ENCODE measurements at regions not wholly inside any gene's neighbourhood (a gene's known extent, or its start where the extent isn't known, plus 50 kb on each side); places are given as distances from the start of the nearest gene placed in this dataset.
"Not testable (repeated sequence)": the region's sequence is repeated elsewhere in the genome, so short reads cannot be mapped to it uniquely, and the experiment has no call there.

GRCh38 chr6:106796781-106797180, 167.4 kb downstream of the QRSL1 start:
- no peak for DNase-seq

DNA sequence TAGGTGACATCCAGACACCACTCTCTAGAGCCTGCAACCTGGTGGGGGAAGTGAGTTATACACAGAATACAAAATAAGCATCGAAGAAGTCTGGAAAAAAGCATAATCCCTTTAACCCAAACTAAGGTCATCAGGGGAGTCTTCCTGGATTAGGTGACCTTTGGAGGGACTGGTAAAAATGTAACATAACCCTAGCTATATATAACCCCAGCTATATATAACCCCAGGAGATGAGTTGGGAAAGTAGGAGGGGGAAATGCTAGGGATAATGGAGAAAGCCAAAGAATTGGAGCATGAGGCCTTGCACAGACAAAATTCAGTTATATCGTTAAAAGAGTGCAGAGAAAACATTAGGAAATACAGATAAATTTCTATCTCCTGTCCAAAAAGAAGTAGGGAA, 164.8 kb downstream of the QRSL1 start:
- DNase-seq, result no peak

DNA sequence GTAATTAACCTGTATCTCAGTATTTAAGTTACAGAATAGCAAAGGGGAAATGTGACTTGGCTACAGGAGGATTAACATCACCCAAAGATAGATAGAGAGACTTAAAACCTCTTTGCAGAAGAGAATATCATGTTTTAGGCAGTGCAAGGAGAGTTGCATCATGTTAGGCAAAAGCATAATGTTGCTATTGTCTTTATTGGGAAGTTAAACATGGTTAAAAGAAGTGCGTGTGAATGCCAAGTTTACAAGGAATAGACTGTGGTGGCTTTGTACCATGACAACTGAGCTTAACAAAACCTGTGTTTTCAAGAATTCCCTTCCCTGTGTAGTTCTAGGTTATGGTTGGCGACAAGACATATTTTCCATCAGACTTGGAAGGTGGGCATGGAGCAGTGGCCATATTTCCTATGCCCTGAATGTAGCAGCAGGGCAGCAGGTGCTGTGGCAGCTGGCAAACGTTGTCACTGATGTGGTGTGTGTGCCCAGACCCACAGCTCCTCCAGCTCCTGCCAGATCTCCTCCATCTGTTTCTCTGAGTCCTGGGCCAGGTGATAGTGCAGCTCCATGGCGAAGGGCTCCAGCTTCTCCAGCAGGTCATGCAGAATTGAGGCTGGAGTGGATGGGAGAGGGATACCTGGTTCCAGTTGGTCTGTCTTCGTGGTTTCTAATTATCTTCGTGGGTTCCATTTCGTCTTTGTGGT, 163.3 kb downstream of the QRSL1 start:
- no peak for DNase-seq

- DNase-seq, result no peak
These were observed 161.6 kb downstream of the QRSL1 start for GRCh38 chr6:106790935-106791334.

- no peak for DNase-seq
These were observed 160.9 kb downstream of the QRSL1 start for GRCh38 chr6:106790149-106790770.

DNA sequence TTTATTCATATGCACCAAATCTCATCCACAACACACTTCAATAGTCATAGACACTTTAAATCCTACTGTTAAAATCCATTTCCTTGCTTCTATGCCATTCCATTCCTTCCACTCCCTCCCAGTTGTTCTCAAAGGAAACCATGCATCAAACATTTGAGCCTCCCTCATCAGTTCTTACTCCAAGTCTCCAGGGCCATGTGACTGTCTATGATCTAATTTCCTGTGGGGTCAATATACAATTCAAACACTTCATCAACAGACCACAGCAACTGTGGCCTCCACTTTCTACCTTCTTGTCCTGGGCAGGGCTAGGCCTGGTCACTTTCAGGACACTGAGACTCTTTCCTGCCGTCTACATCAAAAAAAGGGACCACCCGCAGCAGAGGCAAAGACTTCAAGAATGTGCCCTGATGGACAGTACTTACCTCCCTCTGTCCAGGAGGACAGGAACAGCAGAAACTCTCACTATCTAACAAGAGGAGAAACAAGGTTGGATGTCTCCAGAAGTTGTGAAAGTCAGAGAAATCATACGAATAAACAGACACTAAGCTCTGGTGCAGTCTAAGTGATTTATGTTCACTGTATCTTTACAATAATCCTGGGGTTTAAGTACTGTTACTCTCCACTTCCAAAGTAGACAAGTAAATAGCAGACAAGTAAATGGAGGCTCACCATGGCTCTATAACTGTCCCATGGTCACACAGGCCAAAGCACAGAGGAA, 160.2 kb downstream of the QRSL1 start:
- DNase-seq, result no peak

GRCh38 chr6:106788761-106789160, 159.4 kb downstream of the QRSL1 start:
- DNase-seq, result no peak

DNA sequence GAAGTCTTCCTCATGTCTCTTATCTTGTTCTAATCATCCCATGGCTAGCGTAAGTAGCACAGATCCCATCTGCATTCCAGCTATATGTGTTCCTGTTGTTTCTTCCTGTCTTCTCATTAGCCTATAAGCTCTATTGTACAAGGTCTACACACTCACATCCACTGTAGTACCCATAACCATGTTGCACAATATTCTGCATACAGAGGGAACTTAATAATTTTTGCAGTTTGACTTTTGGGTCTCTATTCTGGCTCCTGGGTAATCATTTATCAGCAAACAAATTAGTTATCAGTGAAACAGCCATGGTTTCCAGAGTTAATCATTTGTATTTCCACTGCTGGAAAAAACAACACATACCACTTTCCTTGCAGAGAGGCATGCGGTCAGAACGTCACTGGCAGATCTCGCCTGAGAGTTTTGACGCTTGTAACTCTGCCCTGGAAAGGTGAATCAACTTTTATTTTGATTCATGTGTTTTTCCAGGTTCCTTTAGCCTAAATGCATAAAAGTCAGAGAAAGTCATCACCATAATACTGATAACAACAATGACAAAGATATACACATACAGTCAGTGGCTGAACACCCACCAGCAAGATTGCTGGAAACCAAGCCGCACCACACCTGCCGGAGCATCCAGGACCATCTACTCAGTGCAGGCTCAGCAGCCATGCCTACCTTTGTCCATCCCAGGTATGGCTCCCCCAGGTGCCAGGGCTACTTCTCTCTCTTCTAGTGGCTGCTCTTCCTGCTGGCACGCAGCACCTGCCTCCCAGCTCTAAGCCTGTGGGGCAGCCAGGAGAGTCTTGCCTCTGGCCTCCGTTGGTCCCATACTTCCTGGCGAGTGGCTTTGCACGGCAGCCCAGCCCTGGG, 158.2 kb downstream of the QRSL1 start:
- DNase-seq, result no peak

DNA sequence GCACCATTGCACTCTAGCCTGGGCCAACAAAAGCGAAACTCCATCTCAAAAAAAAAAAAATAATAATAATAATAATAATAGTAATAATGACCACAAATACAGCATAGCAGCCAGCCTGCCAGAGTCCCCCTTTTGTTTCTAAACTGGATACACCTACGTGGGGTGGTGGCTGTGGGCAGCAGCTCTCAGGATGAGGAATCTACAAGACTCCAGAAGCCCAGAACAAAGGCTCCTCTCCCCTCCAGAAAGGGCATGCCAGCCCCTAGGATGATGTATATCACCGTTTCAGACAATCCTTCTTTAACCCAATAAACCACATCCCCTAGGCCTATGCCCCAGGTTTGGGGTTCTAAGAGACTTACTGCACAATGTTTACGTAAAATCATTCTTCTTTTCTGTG, 155.9 kb downstream of the QRSL1 start:
- DNase-seq, result no peak

DNA sequence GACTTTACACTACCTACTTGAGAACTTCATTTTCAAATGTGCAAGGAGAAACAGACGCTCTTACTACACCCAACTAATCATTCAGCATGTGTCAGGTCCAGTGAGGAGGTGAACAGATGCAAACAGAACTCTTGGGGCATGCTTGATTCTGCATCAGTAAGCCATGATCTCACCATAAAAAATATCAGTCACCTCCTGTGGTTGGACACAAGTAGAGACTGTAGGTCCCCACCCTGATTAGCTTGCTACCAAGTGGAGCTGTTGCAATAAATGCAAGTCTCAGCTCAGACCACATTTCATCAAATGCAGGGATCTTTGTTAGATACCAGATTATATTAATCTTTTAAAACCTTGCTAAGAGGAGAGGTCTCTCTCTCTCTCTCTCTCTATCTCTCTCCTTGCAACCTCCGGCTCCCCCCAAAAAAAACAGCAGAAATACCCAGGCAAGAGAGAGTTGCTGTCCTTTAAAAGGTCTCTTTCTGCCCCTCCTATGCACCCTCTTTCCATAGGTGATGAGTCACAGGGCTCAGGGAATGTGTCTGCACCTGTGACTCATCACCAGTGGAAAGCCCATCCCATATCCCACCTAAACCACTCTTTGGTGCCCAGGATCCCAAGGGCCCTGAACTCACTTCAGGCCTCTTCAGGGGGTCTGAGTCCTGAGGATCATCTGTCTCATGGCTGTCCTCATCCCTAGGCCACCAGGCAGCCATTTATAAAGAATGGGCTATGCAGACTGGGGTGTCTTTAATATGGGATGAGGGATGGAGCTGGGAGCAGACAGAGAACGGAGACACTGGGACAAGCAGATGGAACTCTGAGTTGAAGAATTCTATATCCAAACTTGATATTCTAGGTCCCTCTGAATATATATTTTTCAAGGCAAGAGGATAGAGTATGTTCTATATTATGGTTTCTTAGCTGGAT, 154.5 kb downstream of the QRSL1 start:
- peak; percentile 29 for DNase-seq

- no peak for DNase-seq
These were observed 153.3 kb downstream of the QRSL1 start for GRCh38 chr6:106782536-106783285.

DNA sequence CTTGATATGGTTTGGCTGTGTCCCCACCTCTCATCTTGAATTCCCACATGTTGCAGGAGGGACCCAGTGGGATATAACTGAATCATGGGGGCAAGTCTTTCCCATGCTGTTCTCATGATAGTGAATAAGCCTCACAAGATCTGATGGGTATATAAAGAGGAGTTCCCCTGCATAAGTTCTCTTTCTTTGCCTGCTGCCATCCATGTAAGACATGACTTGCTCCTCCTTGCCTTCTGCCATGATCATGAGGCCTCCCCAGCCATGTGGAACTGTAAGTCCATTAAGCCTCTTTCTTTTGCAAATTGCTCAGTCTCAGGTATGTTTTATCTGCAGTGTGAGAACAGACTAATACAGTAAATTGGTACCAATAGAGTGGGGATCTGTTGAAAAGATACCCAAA, 150.2 kb downstream of the QRSL1 start:
- not testable (repeated sequence) for DNase-seq

- no peak for DNase-seq
These were observed 149.6 kb downstream of the QRSL1 start for GRCh38 chr6:106778943-106779342.

- no peak for DNase-seq
These were observed 144.7 kb downstream of the QRSL1 start for GRCh38 chr6:106773996-106774629.

DNA sequence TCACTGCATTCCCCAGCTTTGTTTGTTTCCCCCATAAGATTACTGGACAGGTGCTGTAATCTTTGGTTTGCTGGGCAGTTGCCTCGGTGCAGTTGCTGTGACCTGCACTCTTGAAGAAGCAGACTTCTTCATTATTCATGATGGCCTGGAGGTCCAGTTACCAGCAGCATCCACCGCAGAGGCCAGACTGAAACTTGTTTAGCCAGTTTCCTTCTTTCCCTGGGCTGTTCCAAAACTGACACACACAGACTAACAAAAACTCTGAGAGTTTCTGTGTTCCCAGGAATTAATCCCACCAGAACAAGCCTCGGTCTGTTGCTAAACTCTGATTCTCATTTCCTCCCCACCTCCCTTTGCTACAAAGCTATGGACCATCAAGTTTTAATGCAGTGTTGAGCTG, 144.1 kb downstream of the QRSL1 start:
- no peak for DNase-seq

GRCh38 chr6:106772270-106773142, 143.1 kb downstream of the QRSL1 start:
- no peak for DNase-seq

GRCh38 chr6:106771822-106772221, 142.4 kb downstream of the QRSL1 start:
- no peak for DNase-seq

- no peak for DNase-seq
These were observed 141.3 kb downstream of the QRSL1 start for GRCh38 chr6:106770663-106771062.

DNA sequence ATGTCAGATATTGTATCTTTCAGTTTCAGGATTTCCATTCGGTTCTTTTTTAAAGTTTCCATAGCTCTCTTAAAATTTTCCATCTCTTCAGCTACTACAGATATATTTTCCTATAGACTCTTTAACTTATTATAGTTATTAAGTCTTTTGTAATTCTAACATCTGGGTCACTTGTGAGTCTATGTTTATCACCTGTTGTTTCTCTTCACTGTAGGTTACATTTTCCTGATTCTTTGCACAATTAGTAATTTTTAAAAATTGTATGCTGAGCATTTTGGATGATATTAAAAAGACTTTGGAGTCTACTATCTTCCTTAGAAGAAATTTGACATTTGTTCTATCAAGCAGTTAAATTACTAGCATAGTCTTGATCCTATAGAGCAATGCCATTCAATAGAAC, 140.7 kb downstream of the QRSL1 start:
- DNase-seq, result no peak

GRCh38 chr6:106767271-106767670, 137.9 kb downstream of the QRSL1 start:
- no peak for DNase-seq

Measured in 8988T (cell line).